ENCODE measurements at regions not wholly inside any gene's neighbourhood (a gene's known extent, or its start where the extent isn't known, plus 50 kb on each side); places are given as distances from the start of the nearest gene placed in this dataset.

DNA sequence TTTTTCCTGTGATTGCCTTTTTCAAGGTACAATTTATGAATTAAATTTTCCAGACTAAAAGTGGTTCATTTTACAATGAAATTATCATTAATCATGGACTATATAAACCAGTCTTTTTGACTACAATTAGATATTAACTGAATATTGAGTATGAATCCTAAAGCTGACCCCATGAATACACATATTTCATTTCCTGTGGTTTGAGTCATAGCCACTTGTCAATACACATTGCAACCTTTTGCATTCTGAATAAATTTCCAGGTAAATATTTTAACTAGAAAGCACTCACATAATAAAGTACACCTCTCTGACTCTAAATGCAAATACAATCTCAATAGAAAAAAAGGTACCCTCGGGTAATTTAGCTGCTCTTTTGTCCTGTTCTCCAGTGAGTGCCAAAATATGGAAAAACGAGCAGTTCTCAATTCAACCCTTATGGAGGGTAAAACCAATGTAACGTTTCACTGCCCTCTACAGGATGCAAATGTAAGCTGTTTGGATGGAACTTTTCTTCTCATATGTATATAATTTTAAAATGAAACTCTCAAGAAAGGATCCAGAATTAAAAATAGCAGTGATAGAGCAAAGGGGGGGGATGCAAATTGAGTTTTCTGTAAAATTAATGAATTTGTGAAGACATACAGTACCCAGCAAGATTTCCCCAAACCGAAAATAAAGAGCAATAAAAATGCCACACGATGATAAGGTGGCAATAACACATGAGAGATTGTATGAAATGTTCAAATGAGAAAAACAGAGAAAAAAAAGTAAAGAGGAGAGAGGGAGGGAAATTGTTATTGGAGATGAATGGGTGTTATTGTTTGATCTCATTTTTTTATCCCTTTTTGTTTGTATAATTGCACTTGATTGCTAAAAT, 1795.7 kb upstream of the PIK3C3 start:
- no peak overlapping the region for H2AFZ ChIP-seq (ENCODE audit: low read length)
- H3K4me2 ChIP-seq (ENCODE audit: low read length) = no peak overlapping the region
- no TSS peak for BruUV-seq (replicated peaks)
- no peaks in the 10 kb centered on the region for H4K20me1 ChIP-seq (ENCODE audit: insufficient read depth, low read length)
- intact Hi-C loops (cut with micrococcal nuclease; ENCODE audit: unreplicated experiment) = no loop called here
- ChIA-PET POLR2A (no interaction called here), CTCF (ENCODE audit: unreplicated experiment) (no interaction called here)
- H3K79me2 ChIP-seq (ENCODE audit: insufficient read depth, low read depth, low read length) = no peaks in the 10 kb centered on the region
- TF ChIP-seq, protein P1, sequence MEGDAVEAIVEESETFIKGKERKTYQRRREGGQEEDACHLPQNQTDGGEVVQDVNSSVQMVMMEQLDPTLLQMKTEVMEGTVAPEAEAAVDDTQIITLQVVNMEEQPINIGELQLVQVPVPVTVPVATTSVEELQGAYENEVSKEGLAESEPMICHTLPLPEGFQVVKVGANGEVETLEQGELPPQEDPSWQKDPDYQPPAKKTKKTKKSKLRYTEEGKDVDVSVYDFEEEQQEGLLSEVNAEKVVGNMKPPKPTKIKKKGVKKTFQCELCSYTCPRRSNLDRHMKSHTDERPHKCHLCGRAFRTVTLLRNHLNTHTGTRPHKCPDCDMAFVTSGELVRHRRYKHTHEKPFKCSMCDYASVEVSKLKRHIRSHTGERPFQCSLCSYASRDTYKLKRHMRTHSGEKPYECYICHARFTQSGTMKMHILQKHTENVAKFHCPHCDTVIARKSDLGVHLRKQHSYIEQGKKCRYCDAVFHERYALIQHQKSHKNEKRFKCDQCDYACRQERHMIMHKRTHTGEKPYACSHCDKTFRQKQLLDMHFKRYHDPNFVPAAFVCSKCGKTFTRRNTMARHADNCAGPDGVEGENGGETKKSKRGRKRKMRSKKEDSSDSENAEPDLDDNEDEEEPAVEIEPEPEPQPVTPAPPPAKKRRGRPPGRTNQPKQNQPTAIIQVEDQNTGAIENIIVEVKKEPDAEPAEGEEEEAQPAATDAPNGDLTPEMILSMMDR (conservative IDR thresholded peaks at IDR 0.05; ENCODE audit: low read length) = peak; percentile 44
- TF ChIP-seq EZH2phosphoT487 (IDR thresholded peaks at IDR 0.05; ENCODE audit: borderline replicate concordance, low read depth, low read length) = no peak
- no peak overlapping the region for H3K4me3 ChIP-seq (ENCODE audit: low read depth, low read length, poor library complexity, severe bottlenecking)
- no peak overlapping the region for H3K27ac ChIP-seq (ENCODE audit: low read depth, low read length, poor library complexity, severe bottlenecking)
- H3K4me1 ChIP-seq (ENCODE audit: insufficient read depth, low read length, poor library complexity, severe bottlenecking) = no peaks in the 10 kb centered on the region
- no peak for DNase-seq (ENCODE audit: low spot score)
- no peaks in the 10 kb centered on the region for H3K9me3 ChIP-seq (ENCODE audit: low read length)
- no peaks in the 10 kb centered on the region for H3K36me3 ChIP-seq (ENCODE audit: insufficient read depth, low read length)
- H3K9me2 ChIP-seq (ENCODE audit: insufficient read depth, low read length) = no peaks in the 10 kb centered on the region

DNA sequence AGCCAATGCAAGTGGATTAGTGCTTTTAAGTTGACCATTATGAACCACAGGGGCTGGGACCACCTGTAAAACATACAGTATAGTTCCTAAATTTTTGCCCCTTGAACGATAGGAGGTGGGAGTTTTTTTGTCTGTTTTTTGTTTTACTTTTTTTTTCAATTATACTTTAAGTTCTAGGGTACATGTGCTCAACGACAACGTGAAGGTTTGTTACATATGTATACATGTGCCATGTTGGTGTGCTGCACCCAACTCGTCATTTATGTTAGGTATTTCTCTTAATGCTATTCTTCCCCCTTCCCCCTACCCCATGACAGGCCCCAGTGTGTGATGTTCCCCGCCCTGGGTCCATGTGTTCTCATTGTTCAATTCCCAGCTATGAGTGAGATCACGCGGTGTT, 1797.9 kb upstream of the PIK3C3 start:
- intact Hi-C loops (cut with micrococcal nuclease; ENCODE audit: unreplicated experiment) = no loop called here
- no peak overlapping the region for H2AFZ ChIP-seq (ENCODE audit: low read length)
- H4K20me1 ChIP-seq (ENCODE audit: insufficient read depth, low read length) = no peaks in the 10 kb centered on the region
- H3K9me3 ChIP-seq (ENCODE audit: low read length) = no peaks in the 10 kb centered on the region
- no peak overlapping the region for H3K4me3 ChIP-seq (ENCODE audit: low read depth, low read length, poor library complexity, severe bottlenecking)
- no TSS peak for BruUV-seq (replicated peaks)
- H3K9me2 ChIP-seq (ENCODE audit: insufficient read depth, low read length) = no peaks in the 10 kb centered on the region
- H3K4me1 ChIP-seq (ENCODE audit: insufficient read depth, low read length, poor library complexity, severe bottlenecking) = no peaks in the 10 kb centered on the region
- TF ChIP-seq, protein P1 (conservative IDR thresholded peaks at IDR 0.05; ENCODE audit: low read length) = no peak
- no peak for TF ChIP-seq EZH2phosphoT487 (IDR thresholded peaks at IDR 0.05; ENCODE audit: borderline replicate concordance, low read depth, low read length)
- ChIA-PET CTCF (ENCODE audit: unreplicated experiment) (no interaction called here), POLR2A (no interaction called here)
- DNase-seq (ENCODE audit: low spot score) = no peak
- H3K27ac ChIP-seq (ENCODE audit: low read depth, low read length, poor library complexity, severe bottlenecking) = no peak overlapping the region
- no peak overlapping the region for H3K4me2 ChIP-seq (ENCODE audit: low read length)
- H3K36me3 ChIP-seq (ENCODE audit: insufficient read depth, low read length) = no peaks in the 10 kb centered on the region
- no peaks in the 10 kb centered on the region for H3K79me2 ChIP-seq (ENCODE audit: insufficient read depth, low read depth, low read length)

DNA sequence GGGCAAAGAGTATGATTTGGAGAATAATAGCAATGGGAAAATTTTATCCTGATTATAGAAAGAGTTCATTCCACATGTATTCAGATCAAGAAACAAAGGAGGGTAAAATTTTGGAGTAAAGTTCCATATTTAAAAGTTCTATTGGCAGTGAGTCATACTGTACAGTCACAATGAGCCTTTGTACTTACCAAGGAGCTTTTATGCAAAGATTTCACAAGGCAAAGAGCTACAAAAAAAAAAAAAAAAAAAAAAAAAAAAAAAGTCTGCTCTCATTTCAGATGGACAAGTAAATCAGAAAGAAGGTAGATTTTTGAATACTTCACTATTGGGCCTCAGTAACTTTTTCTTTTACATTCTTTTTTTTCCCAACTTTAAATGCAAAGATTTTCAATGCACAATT, 1802.2 kb upstream of the PIK3C3 start:
- no TSS peak for BruUV-seq (replicated peaks)
- ChIA-PET CTCF (ENCODE audit: unreplicated experiment) (no interaction called here), POLR2A (no interaction called here)
- no peak overlapping the region for H3K4me2 ChIP-seq (ENCODE audit: low read length)
- intact Hi-C loops (cut with micrococcal nuclease; ENCODE audit: unreplicated experiment) = no loop called here
- H3K9me3 ChIP-seq (ENCODE audit: low read length) = no peaks in the 10 kb centered on the region
- H3K4me1 ChIP-seq (ENCODE audit: insufficient read depth, low read length, poor library complexity, severe bottlenecking) = no peaks in the 10 kb centered on the region
- no peaks in the 10 kb centered on the region for H3K9me2 ChIP-seq (ENCODE audit: insufficient read depth, low read length)
- H2AFZ ChIP-seq (ENCODE audit: low read length) = no peak overlapping the region
- H3K27ac ChIP-seq (ENCODE audit: low read depth, low read length, poor library complexity, severe bottlenecking) = no peak overlapping the region
- H3K4me3 ChIP-seq (ENCODE audit: low read depth, low read length, poor library complexity, severe bottlenecking) = no peak overlapping the region
- TF ChIP-seq EZH2phosphoT487 (IDR thresholded peaks at IDR 0.05; ENCODE audit: borderline replicate concordance, low read depth, low read length) = no peak
- TF ChIP-seq, protein P1 (conservative IDR thresholded peaks at IDR 0.05; ENCODE audit: low read length) = no peak
- H4K20me1 ChIP-seq (ENCODE audit: insufficient read depth, low read length) = no peaks in the 10 kb centered on the region
- DNase-seq (ENCODE audit: low spot score) = no peak
- no peaks in the 10 kb centered on the region for H3K79me2 ChIP-seq (ENCODE audit: insufficient read depth, low read depth, low read length)
- no peaks in the 10 kb centered on the region for H3K36me3 ChIP-seq (ENCODE audit: insufficient read depth, low read length)
